Thyroid gland (tissue), 4 donors: ENCODE measurements at regions not wholly inside any gene's neighbourhood (a gene's known extent, or its start where the extent isn't known, plus 50 kb on each side); places are given as distances from the start of the nearest gene placed in this dataset.

Experiments used
- DNase-seq, 2 donors: peaks; one replicate each; pipeline ENCODE4 v3.0.0-alpha.2; 2019
- H3K27ac ChIP-seq, 3 donors: fragments of 200-600 bp; sonication (generic); 1 replicate in 2 of 3; 2 replicates in 1 of 3; pipeline ENCODE4 v1.5.1; 2016 to 2019; ENCODE audit warnings: mild to moderate bottlenecking in 1 of 3, moderate library complexity in 1 of 3
- H3K27me3 ChIP-seq: fragments of 200-600 bp; sonication (generic); one replicate; pipeline ENCODE4 v1.5.1; 2019
- H3K36me3 ChIP-seq, 2 donors: fragments of 200-600 bp; sonication (generic); one replicate each; pipeline ENCODE4 v1.5.1; 2016 to 2019
- H3K4me1 ChIP-seq, 2 donors: fragments of 200-600 bp; sonication (generic); one replicate each; pipeline ENCODE4 v1.5.1; 2017 to 2019
- H3K4me3 ChIP-seq, 3 donors: fragments of 200-600 bp; sonication (generic); replicated peaks in 1 of 3; 1 replicate in 2 of 3; 2 replicates in 1 of 3; pipeline ENCODE4 v1.5.1; 2016; ENCODE audit warnings: mild to moderate bottlenecking in 1 of 3
- H3K9me3 ChIP-seq: fragments of 200-600 bp; sonication (generic); one replicate; pipeline ENCODE4 v1.5.1; 2017
- CTCF ChIP-seq, 6 experiments: fragments of 200-600 bp in 3 of 6; fragments of 450-650 bp in 3 of 6; sonication (generic) in 3 of 6; IDR thresholded peaks; one replicate each; pipeline ENCODE4 v1.5.1; 2016 to 2019; ENCODE audit warnings: antibody characterized with exemption in 6 of 6, mild to moderate bottlenecking in 2 of 6, inconsistent platforms in 1 of 6, moderate library complexity in 1 of 6
- POLR2A ChIP-seq, 2 donors: fragments of 450-650 bp; IDR thresholded peaks; one replicate each; pipeline ENCODE4 v1.6.1; 2017; ENCODE audit warnings: antibody characterized with exemption in 2 of 2, mild to moderate bottlenecking in 2 of 2, moderate library complexity in 1 of 2
- WGBS, 2 donors: methylation state at CpG; one replicate each; pipeline ENCODE4 v1.1.5; 2017; 5-methylcytosine and 5-hydroxymethylcytosine counted together
- intact Hi-C: fragments of 100-400 bp; cut with DNase I; formaldehyde crosslinking; loops from one replicate; pipeline ENCODE4 v1.15.1; 2023

DNA sequence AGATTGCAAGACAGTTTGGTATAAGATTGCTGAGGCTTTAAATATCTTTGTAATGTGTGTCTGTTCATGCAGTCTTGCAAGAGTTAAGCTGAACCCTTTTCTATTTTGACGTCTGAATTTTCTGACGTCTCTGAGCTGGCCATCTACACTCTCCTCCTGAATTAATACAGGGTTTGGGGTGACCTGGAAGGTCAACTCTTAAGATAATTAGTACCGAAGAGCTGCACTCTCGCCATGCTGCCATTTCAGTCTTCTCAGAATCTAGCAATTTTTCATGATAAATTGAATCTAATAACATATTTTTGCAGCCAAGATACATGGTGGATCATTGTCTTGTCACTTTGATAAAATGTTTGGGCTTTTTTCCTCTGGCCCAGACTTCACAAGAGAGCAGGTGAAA lies 1245.2 kb upstream of the CELF4 start:
- TF ChIP-seq CTCF (IDR thresholded peaks at IDR 0.05): no peak
- no peak for TF ChIP-seq POLR2A (IDR thresholded peaks at IDR 0.05)
- WGBS, 2 donors: 64 to 78% methylated on average over 4 of the region's 4 CpGs
- intact Hi-C loops: no loop called here

DNA sequence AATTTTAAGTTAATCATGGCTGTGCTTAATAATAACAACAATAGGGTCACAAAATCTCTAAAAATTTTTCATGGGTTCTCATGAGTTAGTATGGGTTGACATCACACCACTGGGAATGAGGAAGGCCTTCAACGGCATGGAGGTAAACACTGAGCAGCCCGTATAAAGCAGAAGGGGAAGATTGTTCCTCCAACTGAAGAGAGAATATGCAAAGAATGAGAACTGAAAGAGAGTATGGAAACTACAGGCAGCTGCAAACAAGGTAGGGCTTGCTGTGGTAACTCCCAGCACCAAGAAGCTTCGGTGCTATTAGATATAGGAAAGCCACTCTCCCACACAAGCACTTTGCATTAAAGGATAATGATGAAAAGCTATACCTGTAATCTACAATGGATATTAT lies 1242.3 kb upstream of the CELF4 start:
- DNase-seq: no peak
- Histone ChIP-seq H3K9me3 (no peaks in the 10 kb centered on the region), H3K27me3 (no peaks in the 10 kb centered on the region), H3K4me3 (no peak overlapping the region), H3K36me3 (no peaks in the 10 kb centered on the region), H3K4me1 (no peaks in the 10 kb centered on the region), H3K27ac (no peak overlapping the region)
- TF ChIP-seq CTCF (IDR thresholded peaks at IDR 0.05): no peak
- TF ChIP-seq POLR2A (IDR thresholded peaks at IDR 0.05): no peak
- 85 to 86% methylated on average over 3 of the region's 3 CpGs for WGBS, 2 donors
- intact Hi-C loops: no loop called here

More for the DNA sequence above, 1245.2 kb upstream of the CELF4 start:
- no peaks in the 10 kb centered on the region for H3K36me3 ChIP-seq
- no peak overlapping the region for H3K27ac ChIP-seq
- no peak overlapping the region for H3K4me3 ChIP-seq
- no peaks in the 10 kb centered on the region for H3K4me1 ChIP-seq
- no peaks in the 10 kb centered on the region for H3K9me3 ChIP-seq
- DNase-seq: no peak
- H3K27me3 ChIP-seq: no peaks in the 10 kb centered on the region

DNA sequence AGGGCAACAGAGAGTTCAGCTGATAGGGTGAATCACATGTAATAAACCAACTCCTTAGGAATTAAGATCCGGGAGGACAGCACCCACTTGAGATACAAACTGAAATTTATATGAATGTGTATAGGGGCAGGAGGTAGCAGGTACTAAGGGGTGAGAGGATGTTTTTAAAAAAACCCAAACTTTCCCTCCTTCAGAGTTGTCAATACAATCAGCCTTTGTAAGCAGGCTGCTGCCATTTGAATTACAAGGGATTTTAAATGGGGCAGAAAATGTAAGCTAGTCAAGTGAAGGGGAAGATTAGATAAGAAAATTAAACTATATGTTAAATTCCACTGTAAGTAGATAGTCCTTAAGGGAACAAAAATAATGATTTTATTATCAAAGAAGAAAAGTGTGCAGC lies 1239.7 kb upstream of the CELF4 start:
- no peak for TF ChIP-seq CTCF (IDR thresholded peaks at IDR 0.05)
- TF ChIP-seq POLR2A (IDR thresholded peaks at IDR 0.05): no peak
- DNase-seq: no peak
- Histone ChIP-seq H3K4me1 (no peaks in the 10 kb centered on the region), H3K36me3 (no peaks in the 10 kb centered on the region), H3K27ac (no peak overlapping the region), H3K27me3 (no peaks in the 10 kb centered on the region), H3K9me3 (no peaks in the 10 kb centered on the region), H3K4me3 (no peak overlapping the region)
- intact Hi-C loops: no loop called here
- 61 to 69% methylated on average over 1 of the region's 1 CpG for WGBS, 2 donors

DNA sequence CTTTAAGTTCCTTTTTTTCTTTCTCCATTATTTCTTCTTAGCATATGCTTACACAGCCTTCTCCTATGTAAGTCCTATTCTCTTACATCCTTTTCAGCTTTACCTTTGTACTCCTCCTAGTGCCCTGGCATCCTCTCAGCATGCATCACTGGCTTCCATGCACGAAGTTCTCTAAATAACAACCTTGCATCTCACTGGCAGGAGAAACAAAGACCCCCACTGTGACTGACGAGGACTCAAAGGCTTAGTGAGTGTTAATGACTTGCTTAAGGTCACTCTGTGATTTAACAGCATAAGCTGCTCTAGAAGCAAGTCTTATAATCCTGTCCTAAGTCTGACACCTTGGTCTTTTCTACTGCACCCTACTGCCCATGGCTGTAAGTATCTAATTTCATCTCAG lies 1236.0 kb upstream of the CELF4 start:
- TF ChIP-seq POLR2A (IDR thresholded peaks at IDR 0.05) (no peak), CTCF (IDR thresholded peaks at IDR 0.05) (no peak)
- intact Hi-C loops: no loop called here
- Histone ChIP-seq H3K9me3 (no peaks in the 10 kb centered on the region), H3K27ac (no peak overlapping the region), H3K27me3 (no peaks in the 10 kb centered on the region), H3K4me1 (no peaks in the 10 kb centered on the region), H3K36me3 (no peaks in the 10 kb centered on the region), H3K4me3 (no peak overlapping the region)
- 36 to 46% methylated on average over 2 of the region's 2 CpGs for WGBS, 2 donors
- DNase-seq: no peak

GRCh38 chr18:38796762-38797161 lies 1231.2 kb upstream of the CELF4 start:
- DNase-seq: no peak
- 84 to 91% methylated on average over 1 of the region's 1 CpG for WGBS, 2 donors
- intact Hi-C loops: no loop called here
- H3K36me3 ChIP-seq: no peaks in the 10 kb centered on the region
- H3K4me1 ChIP-seq: no peaks in the 10 kb centered on the region
- H3K9me3 ChIP-seq: no peaks in the 10 kb centered on the region
- no peak overlapping the region for H3K27ac ChIP-seq
- H3K27me3 ChIP-seq: no peaks in the 10 kb centered on the region
- TF ChIP-seq POLR2A (IDR thresholded peaks at IDR 0.05) (no peak), CTCF (IDR thresholded peaks at IDR 0.05) (no peak)
- no peak overlapping the region for H3K4me3 ChIP-seq
